ENCODE measurements at regions not wholly inside any gene's neighbourhood (a gene's known extent, or its start where the extent isn't known, plus 50 kb on each side); places are given as distances from the start of the nearest gene placed in this dataset.
"Not testable (repeated sequence)": the region's sequence is repeated elsewhere in the genome, so short reads cannot be mapped to it uniquely, and the experiment has no call there.

- no peak for TF ChIP-seq CTCF (IDR thresholded peaks at IDR 0.05; ENCODE audit: insufficient read depth, low read length, poor library complexity, severe bottlenecking)
- no peaks in the 10 kb centered on the region for H3K27me3 ChIP-seq (replicated peaks; ENCODE audit: control insufficient read depth, insufficient read depth, low read length)
- no peak overlapping the region for H3K4me3 ChIP-seq (replicated peaks; ENCODE audit: low read depth, low read length)
- no peak for DNase-seq (ENCODE audit: extremely low read depth, insufficient read length)
- no peaks in the 10 kb centered on the region for H3K36me3 ChIP-seq (ENCODE audit: control insufficient read depth, insufficient read depth, low read length)
Observed at GRCh38 chr15:36008719-36009118, 462.8 kb upstream of the DPH6 start.

- no peak overlapping the region for H3K4me3 ChIP-seq (replicated peaks; ENCODE audit: low read depth, low read length)
- no peak for TF ChIP-seq CTCF (IDR thresholded peaks at IDR 0.05; ENCODE audit: insufficient read depth, low read length, poor library complexity, severe bottlenecking)
- no peaks in the 10 kb centered on the region for H3K36me3 ChIP-seq (ENCODE audit: control insufficient read depth, insufficient read depth, low read length)
- no peak for DNase-seq (ENCODE audit: extremely low read depth, insufficient read length)
- no peaks in the 10 kb centered on the region for H3K27me3 ChIP-seq (replicated peaks; ENCODE audit: control insufficient read depth, insufficient read depth, low read length)
Observed at GRCh38 chr15:36024031-36024688, 478.2 kb upstream of the DPH6 start.

- H3K36me3 ChIP-seq (ENCODE audit: control insufficient read depth, insufficient read depth, low read length), result no peaks in the 10 kb centered on the region
Observed at GRCh38 chr15:36026627-36027283, 480.8 kb upstream of the DPH6 start.

GRCh38 chr15:36029606-36030210 lies 483.7 kb upstream of the DPH6 start:
- Histone ChIP-seq H3K36me3 (ENCODE audit: control insufficient read depth, insufficient read depth, low read length) (no peaks in the 10 kb centered on the region), H3K4me3 (replicated peaks; ENCODE audit: low read depth, low read length) (no peak overlapping the region), H3K27me3 (replicated peaks; ENCODE audit: control insufficient read depth, insufficient read depth, low read length) (no peaks in the 10 kb centered on the region)
- no peak for TF ChIP-seq CTCF (IDR thresholded peaks at IDR 0.05; ENCODE audit: insufficient read depth, low read length, poor library complexity, severe bottlenecking)
- DNase-seq (ENCODE audit: extremely low read depth, insufficient read length), result no peak

More at GRCh38 chr15:36026627-36027283, 480.8 kb upstream of the DPH6 start:
- Histone ChIP-seq H3K4me3 (replicated peaks; ENCODE audit: low read depth, low read length) (no peak overlapping the region), H3K27me3 (replicated peaks; ENCODE audit: control insufficient read depth, insufficient read depth, low read length) (no peaks in the 10 kb centered on the region)
- no peak for DNase-seq (ENCODE audit: extremely low read depth, insufficient read length)
- no peak for TF ChIP-seq CTCF (IDR thresholded peaks at IDR 0.05; ENCODE audit: insufficient read depth, low read length, poor library complexity, severe bottlenecking)

- no peak for DNase-seq (ENCODE audit: extremely low read depth, insufficient read length)
- no peaks in the 10 kb centered on the region for H3K27me3 ChIP-seq (replicated peaks; ENCODE audit: control insufficient read depth, insufficient read depth, low read length)
- no peak for TF ChIP-seq CTCF (IDR thresholded peaks at IDR 0.05; ENCODE audit: insufficient read depth, low read length, poor library complexity, severe bottlenecking)
- H3K36me3 ChIP-seq (ENCODE audit: control insufficient read depth, insufficient read depth, low read length), result no peaks in the 10 kb centered on the region
- H3K4me3 ChIP-seq (replicated peaks; ENCODE audit: low read depth, low read length), result no peak overlapping the region
Observed at GRCh38 chr15:36039996-36040572, 494.1 kb upstream of the DPH6 start.

- not testable (repeated sequence) for H3K4me3 ChIP-seq (replicated peaks; ENCODE audit: low read depth, low read length); DNase-seq (ENCODE audit: extremely low read depth, insufficient read length); H3K27me3 ChIP-seq (replicated peaks; ENCODE audit: control insufficient read depth, insufficient read depth, low read length); H3K36me3 ChIP-seq (ENCODE audit: control insufficient read depth, insufficient read depth, low read length)
Observed at GRCh38 chr15:36047018-36047716, 501.2 kb upstream of the DPH6 start.
